Tibial nerve (tissue), 4 donors: ENCODE measurements at regions not wholly inside any gene's neighbourhood (a gene's known extent, or its start where the extent isn't known, plus 50 kb on each side); places are given as distances from the start of the nearest gene placed in this dataset.

Source experiments
- CTCF ChIP-seq, 5 experiments: fragments of 200-600 bp in 3 of 5; fragments of 450-650 bp in 2 of 5; sonication (generic) in 3 of 5; IDR thresholded peaks; one replicate each; pipeline ENCODE4 v1.5.1; 2016 to 2019; ENCODE audit warnings: antibody characterized with exemption in 5 of 5, mild to moderate bottlenecking in 3 of 5, moderate library complexity in 2 of 5
- EP300 ChIP-seq, 2 donors: sonication (generic); formaldehyde crosslinking; IDR thresholded peaks; one replicate each; pipeline ENCODE4 v1.6.1; 2017; ENCODE audit warnings: antibody characterized with exemption in 2 of 2, mild to moderate bottlenecking in 1 of 2

- TF ChIP-seq CTCF (IDR thresholded peaks at IDR 0.05) (no peak), EP300 (IDR thresholded peaks at IDR 0.05) (no peak)
Measured at GRCh38 chr4:1564535-1565375, 119.4 kb downstream of the FAM53A start.
